HepG2 (cell line): ENCODE measurements at regions not wholly inside any gene's neighbourhood (a gene's known extent, or its start where the extent isn't known, plus 50 kb on each side); places are given as distances from the start of the nearest gene placed in this dataset.

Source experiments
- GLMP ChIP-seq: sonication (generic); formaldehyde crosslinking; IDR thresholded peaks from 2 replicates; pipeline ENCODE4 v1.9.0; 2021; ENCODE audit warnings: missing genetic modification reagents, mild to moderate bottlenecking, borderline replicate concordance
- MTERF4 ChIP-seq: sonication (generic); formaldehyde crosslinking; IDR thresholded peaks from 2 replicates; pipeline ENCODE4 v1.8.0; 2023; ENCODE audit warnings: mild to moderate bottlenecking, missing genetic modification reagents
- MTF1 ChIP-seq: sonication (generic); formaldehyde crosslinking; IDR thresholded peaks from 2 replicates; pipeline ENCODE4 v1.5.0; 2020; ENCODE audit warnings: missing genetic modification reagents
- POLR2G ChIP-seq: fragments of 200-400 bp; formaldehyde crosslinking; IDR thresholded peaks from 2 replicates; pipeline ENCODE4 v1.6.1; 2018; ENCODE audit warnings: mild to moderate bottlenecking, low read depth, low read length, moderate library complexity
- SAFB2 ChIP-seq: sonication (generic); formaldehyde crosslinking; IDR thresholded peaks from 2 replicates; pipeline ENCODE4 v1.5.1; 2020; ENCODE audit warnings: missing genetic modification reagents, low read depth, mild to moderate bottlenecking, borderline replicate concordance
- SRSF1 ChIP-seq: fragments of 200-400 bp; formaldehyde crosslinking; optimal IDR thresholded peaks from 2 replicates; pipeline ENCODE3; 2017; ENCODE audit warnings: mild to moderate bottlenecking, low read depth, low read length, moderate library complexity
- TBX3 ChIP-seq: fragments of 450-650 bp; IDR thresholded peaks from 2 replicates; pipeline ENCODE4 v1.6.1; 2017; ENCODE audit warnings: antibody characterized with exemption, mild to moderate bottlenecking, inconsistent platforms, borderline replicate concordance
- TFE3 ChIP-seq: IDR thresholded peaks from 2 replicates; pipeline ENCODE4 v1.6.1; 2016
- ZNF362 ChIP-seq: sonication (generic); formaldehyde crosslinking; IDR thresholded peaks from 2 replicates; pipeline ENCODE4 v1.4.0; 2020; ENCODE audit warnings: missing genetic modification reagents, mild to moderate bottlenecking, borderline replicate concordance
- ZNF660 ChIP-seq: sonication (generic); formaldehyde crosslinking; IDR thresholded peaks from 2 replicates; pipeline ENCODE4 v1.5.1; 2020; ENCODE audit warnings: mild to moderate bottlenecking, low read depth, missing genetic modification reagents, borderline replicate concordance
- ZNF780A ChIP-seq: sonication (generic); formaldehyde crosslinking; IDR thresholded peaks from 2 replicates; pipeline ENCODE4 v1.8.0; 2022; ENCODE audit warnings: mild to moderate bottlenecking, missing genetic modification reagents, moderate library complexity
- TF ChIP-seq, protein P1 (sequence below): conservative IDR thresholded peaks from 2 replicates; pipeline ENCODE4 v1.6.1; 2018; ENCODE audit warnings: missing genetic modification reagents
- TF ChIP-seq, protein P2 (sequence below): sonication (generic); formaldehyde crosslinking; IDR thresholded peaks from 2 replicates; pipeline ENCODE4 v1.8.1; 2023; ENCODE audit warnings: mild to moderate bottlenecking, missing genetic modification reagents, borderline replicate concordance
- TF ChIP-seq, protein P3 (sequence below): sonication (generic); formaldehyde crosslinking; IDR thresholded peaks from 2 replicates; pipeline ENCODE4 v1.4.0; 2020; ENCODE audit warnings: mild to moderate bottlenecking, missing genetic modification reagents

GRCh38 chr6:6724539-6725467, 136.3 kb downstream of the LY86 start (continued):
- TF ChIP-seq MTERF4 (CRISPR knock-in tag) (no peak), ZNF780A (CRISPR knock-in tag) (no peak), GLMP (CRISPR knock-in tag) (no peak), POLR2G (no peak), ZNF362 (CRISPR knock-in tag) (peak; percentile 98), ZNF660 (CRISPR knock-in tag) (no peak), TBX3 (no peak), TFE3 (CRISPR knock-in tag) (0 out of 2 replicates have a peak, but pooled peaks have one; percentile 42), SAFB2 (CRISPR knock-in tag) (no peak), SRSF1 (no peak), MTF1 (no peak)
- TF ChIP-seq, protein P1, sequence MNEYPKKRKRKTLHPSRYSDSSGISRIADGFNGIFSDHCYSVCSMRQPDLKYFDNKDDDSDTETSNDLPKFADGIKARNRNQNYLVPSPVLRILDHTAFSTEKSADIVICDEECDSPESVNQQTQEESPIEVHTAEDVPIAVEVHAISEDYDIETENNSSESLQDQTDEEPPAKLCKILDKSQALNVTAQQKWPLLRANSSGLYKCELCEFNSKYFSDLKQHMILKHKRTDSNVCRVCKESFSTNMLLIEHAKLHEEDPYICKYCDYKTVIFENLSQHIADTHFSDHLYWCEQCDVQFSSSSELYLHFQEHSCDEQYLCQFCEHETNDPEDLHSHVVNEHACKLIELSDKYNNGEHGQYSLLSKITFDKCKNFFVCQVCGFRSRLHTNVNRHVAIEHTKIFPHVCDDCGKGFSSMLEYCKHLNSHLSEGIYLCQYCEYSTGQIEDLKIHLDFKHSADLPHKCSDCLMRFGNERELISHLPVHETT (CRISPR knock-in tag) = no peak
- TF ChIP-seq, protein P2, sequence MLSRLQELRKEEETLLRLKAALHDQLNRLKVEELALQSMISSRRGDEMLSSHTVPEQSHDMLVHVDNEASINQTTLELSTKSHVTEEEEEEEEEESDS = no peak
- TF ChIP-seq, protein P3, sequence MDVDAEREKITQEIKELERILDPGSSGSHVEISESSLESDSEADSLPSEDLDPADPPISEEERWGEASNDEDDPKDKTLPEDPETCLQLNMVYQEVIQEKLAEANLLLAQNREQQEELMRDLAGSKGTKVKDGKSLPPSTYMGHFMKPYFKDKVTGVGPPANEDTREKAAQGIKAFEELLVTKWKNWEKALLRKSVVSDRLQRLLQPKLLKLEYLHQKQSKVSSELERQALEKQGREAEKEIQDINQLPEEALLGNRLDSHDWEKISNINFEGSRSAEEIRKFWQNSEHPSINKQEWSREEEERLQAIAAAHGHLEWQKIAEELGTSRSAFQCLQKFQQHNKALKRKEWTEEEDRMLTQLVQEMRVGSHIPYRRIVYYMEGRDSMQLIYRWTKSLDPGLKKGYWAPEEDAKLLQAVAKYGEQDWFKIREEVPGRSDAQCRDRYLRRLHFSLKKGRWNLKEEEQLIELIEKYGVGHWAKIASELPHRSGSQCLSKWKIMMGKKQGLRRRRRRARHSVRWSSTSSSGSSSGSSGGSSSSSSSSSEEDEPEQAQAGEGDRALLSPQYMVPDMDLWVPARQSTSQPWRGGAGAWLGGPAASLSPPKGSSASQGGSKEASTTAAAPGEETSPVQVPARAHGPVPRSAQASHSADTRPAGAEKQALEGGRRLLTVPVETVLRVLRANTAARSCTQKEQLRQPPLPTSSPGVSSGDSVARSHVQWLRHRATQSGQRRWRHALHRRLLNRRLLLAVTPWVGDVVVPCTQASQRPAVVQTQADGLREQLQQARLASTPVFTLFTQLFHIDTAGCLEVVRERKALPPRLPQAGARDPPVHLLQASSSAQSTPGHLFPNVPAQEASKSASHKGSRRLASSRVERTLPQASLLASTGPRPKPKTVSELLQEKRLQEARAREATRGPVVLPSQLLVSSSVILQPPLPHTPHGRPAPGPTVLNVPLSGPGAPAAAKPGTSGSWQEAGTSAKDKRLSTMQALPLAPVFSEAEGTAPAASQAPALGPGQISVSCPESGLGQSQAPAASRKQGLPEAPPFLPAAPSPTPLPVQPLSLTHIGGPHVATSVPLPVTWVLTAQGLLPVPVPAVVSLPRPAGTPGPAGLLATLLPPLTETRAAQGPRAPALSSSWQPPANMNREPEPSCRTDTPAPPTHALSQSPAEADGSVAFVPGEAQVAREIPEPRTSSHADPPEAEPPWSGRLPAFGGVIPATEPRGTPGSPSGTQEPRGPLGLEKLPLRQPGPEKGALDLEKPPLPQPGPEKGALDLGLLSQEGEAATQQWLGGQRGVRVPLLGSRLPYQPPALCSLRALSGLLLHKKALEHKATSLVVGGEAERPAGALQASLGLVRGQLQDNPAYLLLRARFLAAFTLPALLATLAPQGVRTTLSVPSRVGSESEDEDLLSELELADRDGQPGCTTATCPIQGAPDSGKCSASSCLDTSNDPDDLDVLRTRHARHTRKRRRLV = no peak
